C4-2B (cell line): ENCODE measurements at regions not wholly inside any gene's neighbourhood (a gene's known extent, or its start where the extent isn't known, plus 50 kb on each side); places are given as distances from the start of the nearest gene placed in this dataset.

Experiments used
- ZFX ChIP-seq: fragments of 450-650 bp; IDR thresholded peaks from 2 replicates; pipeline ENCODE4 v1.6.1; 2017
- TF ChIP-seq, protein P1 (sequence below): fragments of 450-650 bp; conservative IDR thresholded peaks from 2 replicates; pipeline ENCODE4 v1.5.1; 2017; ENCODE audit warnings: mild to moderate bottlenecking

GRCh38 chr2:8595428-8595805, 86.4 kb upstream of the ID2 start:
- TF ChIP-seq, protein P1, sequence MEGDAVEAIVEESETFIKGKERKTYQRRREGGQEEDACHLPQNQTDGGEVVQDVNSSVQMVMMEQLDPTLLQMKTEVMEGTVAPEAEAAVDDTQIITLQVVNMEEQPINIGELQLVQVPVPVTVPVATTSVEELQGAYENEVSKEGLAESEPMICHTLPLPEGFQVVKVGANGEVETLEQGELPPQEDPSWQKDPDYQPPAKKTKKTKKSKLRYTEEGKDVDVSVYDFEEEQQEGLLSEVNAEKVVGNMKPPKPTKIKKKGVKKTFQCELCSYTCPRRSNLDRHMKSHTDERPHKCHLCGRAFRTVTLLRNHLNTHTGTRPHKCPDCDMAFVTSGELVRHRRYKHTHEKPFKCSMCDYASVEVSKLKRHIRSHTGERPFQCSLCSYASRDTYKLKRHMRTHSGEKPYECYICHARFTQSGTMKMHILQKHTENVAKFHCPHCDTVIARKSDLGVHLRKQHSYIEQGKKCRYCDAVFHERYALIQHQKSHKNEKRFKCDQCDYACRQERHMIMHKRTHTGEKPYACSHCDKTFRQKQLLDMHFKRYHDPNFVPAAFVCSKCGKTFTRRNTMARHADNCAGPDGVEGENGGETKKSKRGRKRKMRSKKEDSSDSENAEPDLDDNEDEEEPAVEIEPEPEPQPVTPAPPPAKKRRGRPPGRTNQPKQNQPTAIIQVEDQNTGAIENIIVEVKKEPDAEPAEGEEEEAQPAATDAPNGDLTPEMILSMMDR: no peak
- no peak for TF ChIP-seq ZFX
